Gastrocnemius medialis (tissue), 4 donors: ENCODE measurements at regions not wholly inside any gene's neighbourhood (a gene's known extent, or its start where the extent isn't known, plus 50 kb on each side); places are given as distances from the start of the nearest gene placed in this dataset.
"Not testable (repeated sequence)": the region's sequence is repeated elsewhere in the genome, so short reads cannot be mapped to it uniquely, and the experiment has no call there.

Source experiments
- ATAC-seq, 2 donors: fragments of 150-250 bp; one replicate each; pipeline ENCODE4 v1.9.1; 2016
- DNase-seq, 2 donors: peaks; one replicate each; pipeline ENCODE4 v3.0.0-alpha.2; 2019
- H3K27ac ChIP-seq, 4 donors: fragments of 200-600 bp; sonication (generic); 1 replicate in 1 of 4; 2 replicates in 3 of 4; pipeline ENCODE4 v1.5.1; 2016 to 2018; ENCODE audit warnings: mild to moderate bottlenecking in 2 of 4, moderate library complexity in 1 of 4
- H3K27me3 ChIP-seq, 3 donors: fragments of 200-600 bp; sonication (generic) in 2 of 3; 1 replicate in 1 of 3; 2 replicates in 2 of 3; pipeline versions ENCODE4 v1.5.1 to v1.6.0; 2016 to 2019; ENCODE audit warnings: mild to moderate bottlenecking in 1 of 3, moderate library complexity in 1 of 3
- H3K36me3 ChIP-seq, 2 donors: fragments of 200-600 bp; sonication (generic) in 1 of 2; one replicate each; pipeline ENCODE4 v1.5.1; 2017 to 2018
- H3K4me1 ChIP-seq, 2 donors: fragments of 200-600 bp; sonication (generic) in 1 of 2; one replicate each; pipeline ENCODE4 v1.5.1; 2016 to 2017; ENCODE audit warnings: mild to moderate bottlenecking in 2 of 2
- H3K4me3 ChIP-seq, 4 donors: fragments of 200-600 bp; sonication (generic) in 3 of 4; 1 replicate in 1 of 4; 2 replicates in 3 of 4; pipeline ENCODE4 v1.5.1; 2016 to 2019; ENCODE audit warnings: mild to moderate bottlenecking in 2 of 4
- H3K9me3 ChIP-seq, 3 donors: fragments of 200-600 bp; sonication (generic) in 2 of 3; 1 replicate in 1 of 3; 2 replicates in 2 of 3; pipeline ENCODE4 v1.5.1; 2016 to 2019
- POLR2A ChIP-seq, 2 donors: fragments of 450-650 bp; IDR thresholded peaks; one replicate each; pipeline ENCODE4 v1.6.1; 2017; ENCODE audit warnings: antibody characterized with exemption in 2 of 2, mild to moderate bottlenecking in 2 of 2, moderate library complexity in 2 of 2
- in situ Hi-C, 4 donors: fragments of 200-750 bp; cut with MboI; loops; one replicate each; pipeline versions ENCODE4 v1.15.0 to v1.8.0; 2017; ENCODE audit warnings: low sequenced_read_pairs in 4 of 4
- intact Hi-C: fragments of 100-400 bp; cut with DNase I; formaldehyde crosslinking; loops from one replicate; pipeline ENCODE4 v1.15.1; 2023; ENCODE audit warnings: low total_unique reads
- TF ChIP-seq, protein P1 (sequence below), 5 experiments: fragments of 450-650 bp in 3 of 5; fragments of 200-600 bp in 2 of 5; sonication (generic) in 2 of 5; IDR thresholded peaks in 4 of 5; conservative IDR thresholded peaks in 1 of 5; 1 replicate in 4 of 5; 2 replicates in 1 of 5; pipeline ENCODE4 v1.5.1; 2016 to 2019; ENCODE audit warnings: antibody characterized with exemption in 5 of 5, mild to moderate bottlenecking in 3 of 5, moderate library complexity in 3 of 5

DNA sequence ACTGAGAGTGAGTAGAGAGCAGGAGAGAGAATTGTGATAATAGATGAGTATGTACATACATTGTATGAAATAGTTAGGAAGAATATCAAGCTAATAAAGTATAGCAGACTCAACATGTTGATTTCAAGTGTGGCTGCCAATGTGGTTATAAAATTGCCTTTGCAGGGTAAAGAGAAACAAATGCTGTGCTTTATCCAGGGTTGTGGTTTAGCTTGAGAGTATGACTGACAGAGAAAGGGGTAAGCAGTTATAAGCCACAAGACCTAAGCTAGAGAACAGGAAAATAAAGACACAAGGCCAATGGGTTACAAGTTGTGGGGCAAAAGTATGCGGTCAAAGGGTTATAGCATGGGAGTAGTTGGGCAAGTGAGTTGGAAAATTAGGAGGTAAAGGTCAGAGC lies 1217.5 kb downstream of the DIAPH3 start:
- DNase-seq (no peak), ATAC-seq (no peak)
- Histone ChIP-seq H3K4me1 (no peaks in the 10 kb centered on the region), H3K36me3 (no peaks in the 10 kb centered on the region), H3K4me3 (no peak overlapping the region), H3K9me3 (no peaks in the 10 kb centered on the region), H3K27ac (no peak overlapping the region), H3K27me3 (no peaks in the 10 kb centered on the region)
- no peak for TF ChIP-seq POLR2A (IDR thresholded peaks at IDR 0.05)
- TF ChIP-seq, protein P1, sequence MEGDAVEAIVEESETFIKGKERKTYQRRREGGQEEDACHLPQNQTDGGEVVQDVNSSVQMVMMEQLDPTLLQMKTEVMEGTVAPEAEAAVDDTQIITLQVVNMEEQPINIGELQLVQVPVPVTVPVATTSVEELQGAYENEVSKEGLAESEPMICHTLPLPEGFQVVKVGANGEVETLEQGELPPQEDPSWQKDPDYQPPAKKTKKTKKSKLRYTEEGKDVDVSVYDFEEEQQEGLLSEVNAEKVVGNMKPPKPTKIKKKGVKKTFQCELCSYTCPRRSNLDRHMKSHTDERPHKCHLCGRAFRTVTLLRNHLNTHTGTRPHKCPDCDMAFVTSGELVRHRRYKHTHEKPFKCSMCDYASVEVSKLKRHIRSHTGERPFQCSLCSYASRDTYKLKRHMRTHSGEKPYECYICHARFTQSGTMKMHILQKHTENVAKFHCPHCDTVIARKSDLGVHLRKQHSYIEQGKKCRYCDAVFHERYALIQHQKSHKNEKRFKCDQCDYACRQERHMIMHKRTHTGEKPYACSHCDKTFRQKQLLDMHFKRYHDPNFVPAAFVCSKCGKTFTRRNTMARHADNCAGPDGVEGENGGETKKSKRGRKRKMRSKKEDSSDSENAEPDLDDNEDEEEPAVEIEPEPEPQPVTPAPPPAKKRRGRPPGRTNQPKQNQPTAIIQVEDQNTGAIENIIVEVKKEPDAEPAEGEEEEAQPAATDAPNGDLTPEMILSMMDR (IDR thresholded peaks at IDR 0.05 in 4 of 5, conservative IDR thresholded peaks at IDR 0.05 in 1 of 5) = no peak
- in situ Hi-C loops (no loop called here), intact Hi-C loops (no loop called here)

DNA sequence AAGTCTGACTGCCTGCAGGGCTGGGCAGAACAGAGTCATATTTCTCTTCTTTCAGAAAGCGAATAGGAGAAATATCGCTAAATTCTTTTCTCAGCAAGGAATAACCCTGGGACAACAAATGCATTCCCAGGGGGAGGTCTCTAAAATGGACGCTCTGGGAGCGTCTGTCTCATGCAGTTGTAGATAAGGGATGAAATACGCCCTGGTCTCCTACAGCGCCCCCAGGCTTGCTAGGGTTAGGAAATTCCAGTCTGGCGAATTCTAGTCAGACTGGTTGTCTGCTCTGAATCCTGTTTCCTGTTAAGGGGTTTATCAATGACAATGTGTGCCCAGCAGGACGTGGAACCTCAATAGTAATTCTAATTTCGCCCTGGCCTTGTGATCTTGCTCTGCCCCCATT lies 1214.1 kb downstream of the DIAPH3 start:
- Histone ChIP-seq H3K9me3 (no peaks in the 10 kb centered on the region), H3K36me3 (no peaks in the 10 kb centered on the region), H3K4me3 (no peak overlapping the region), H3K27ac (no peak overlapping the region), H3K4me1 (no peaks in the 10 kb centered on the region), H3K27me3 (no peaks in the 10 kb centered on the region)
- intact Hi-C loops = no loop called here
- no peak for ATAC-seq
- DNase-seq = no peak
- TF ChIP-seq POLR2A (IDR thresholded peaks at IDR 0.05) = no peak
- in situ Hi-C loops = no loop called here

DNA sequence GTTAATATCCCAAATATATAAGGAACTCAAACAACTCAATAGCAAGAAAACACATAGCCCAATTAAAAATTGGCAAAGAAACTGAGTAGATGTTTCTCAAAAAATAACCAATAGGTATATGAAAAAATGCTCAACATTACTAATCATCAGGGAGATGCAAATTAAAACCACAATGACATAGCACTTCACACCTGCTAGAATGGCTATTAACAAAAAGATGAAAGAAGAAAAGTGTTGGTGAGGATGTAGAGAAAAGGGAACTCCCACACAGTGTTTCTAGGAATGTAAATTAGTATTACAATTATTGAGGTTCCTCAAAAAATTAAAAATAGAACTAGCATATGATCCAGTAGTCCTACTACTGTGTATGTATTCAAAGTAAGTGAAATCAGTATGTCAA lies 1212.8 kb downstream of the DIAPH3 start:
- no peak for TF ChIP-seq POLR2A (IDR thresholded peaks at IDR 0.05)
- TF ChIP-seq, protein P1 (IDR thresholded peaks at IDR 0.05 in 4 of 5, conservative IDR thresholded peaks at IDR 0.05 in 1 of 5) = no peak
- Histone ChIP-seq H3K4me3 (no peak overlapping the region), H3K9me3 (no peaks in the 10 kb centered on the region), H3K4me1 (no peaks in the 10 kb centered on the region), H3K27me3 (no peaks in the 10 kb centered on the region), H3K36me3 (no peaks in the 10 kb centered on the region), H3K27ac (no peak overlapping the region)
- ATAC-seq (no peak), DNase-seq (no peak)
- in situ Hi-C loops (no loop called here), intact Hi-C loops (no loop called here)

DNA sequence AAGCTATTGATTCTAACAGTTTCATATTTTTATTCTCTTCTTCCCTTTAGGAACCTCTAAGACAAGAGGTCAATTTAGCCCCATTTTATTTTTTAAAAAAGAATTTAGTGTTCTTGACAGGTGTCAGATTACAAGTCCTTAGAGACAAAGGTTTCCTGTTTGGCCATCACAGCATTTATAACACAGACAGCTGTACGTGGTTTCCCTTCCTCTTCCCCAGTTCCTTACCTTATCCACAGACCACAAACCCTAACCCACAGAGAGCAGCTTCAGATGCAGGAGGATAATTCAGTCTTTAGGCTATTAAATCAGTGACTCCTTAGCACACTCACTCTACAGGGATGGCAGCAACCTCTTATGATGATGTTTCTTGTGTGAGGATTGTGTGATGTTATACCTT lies 1210.1 kb downstream of the DIAPH3 start:
- in situ Hi-C loops (no loop called here), intact Hi-C loops (no loop called here)
- no peak for DNase-seq
- Histone ChIP-seq H3K27ac (no peak overlapping the region), H3K27me3 (no peaks in the 10 kb centered on the region), H3K4me1 (no peaks in the 10 kb centered on the region), H3K36me3 (no peaks in the 10 kb centered on the region), H3K9me3 (no peaks in the 10 kb centered on the region), H3K4me3 (no peak overlapping the region)
- ATAC-seq = no peak
- no peak for TF ChIP-seq POLR2A (IDR thresholded peaks at IDR 0.05)
- TF ChIP-seq, protein P1 (IDR thresholded peaks at IDR 0.05 in 4 of 5, conservative IDR thresholded peaks at IDR 0.05 in 1 of 5) = no peak

DNA sequence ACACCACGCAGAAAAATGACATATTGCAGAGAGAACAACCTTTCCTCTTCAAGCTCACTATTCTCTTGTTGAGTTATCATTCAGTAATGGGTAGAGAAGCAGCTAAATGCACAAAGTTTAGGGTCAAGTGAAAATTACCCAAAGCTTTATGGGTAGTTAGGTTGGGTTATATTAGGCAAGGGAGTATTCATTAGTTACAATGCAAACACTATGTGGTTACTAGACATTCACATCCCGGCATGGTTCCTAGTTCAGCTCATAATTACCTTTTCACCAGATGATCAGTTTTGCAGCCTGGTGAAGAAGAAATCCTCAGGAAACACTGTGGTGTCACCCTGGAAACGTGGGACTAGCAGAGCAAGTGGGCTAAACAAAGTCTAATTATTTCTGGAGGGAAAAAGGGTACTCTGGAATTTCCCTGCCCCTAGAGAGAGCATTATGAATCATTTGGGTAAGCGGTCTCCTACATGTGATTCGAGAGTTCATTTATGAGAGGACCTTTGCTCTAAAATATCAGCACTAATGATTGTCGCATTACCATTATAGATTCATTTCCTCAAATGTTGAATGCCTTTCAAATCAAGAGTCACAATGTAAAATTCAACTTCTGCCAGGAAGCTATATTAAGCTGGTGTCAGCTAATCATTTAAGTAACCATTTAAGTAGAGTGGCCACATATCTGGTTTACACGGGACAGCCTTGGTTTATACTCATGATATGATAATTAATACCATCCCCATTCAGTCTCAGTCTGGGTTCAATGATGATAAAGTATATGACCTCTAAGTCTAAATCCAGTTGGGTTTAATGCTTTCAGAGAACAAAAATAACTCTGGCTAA lies 1208.0 kb downstream of the DIAPH3 start:
- Histone ChIP-seq H3K4me3 (no peak overlapping the region), H3K9me3 (no peaks in the 10 kb centered on the region), H3K36me3 (no peaks in the 10 kb centered on the region), H3K4me1 (no peaks in the 10 kb centered on the region), H3K27ac (no peak overlapping the region), H3K27me3 (no peaks in the 10 kb centered on the region)
- ATAC-seq (no peak), DNase-seq (no peak)
- intact Hi-C loops (no loop called here), in situ Hi-C loops (no loop called here)
- TF ChIP-seq, protein P1 (IDR thresholded peaks at IDR 0.05 in 4 of 5, conservative IDR thresholded peaks at IDR 0.05 in 1 of 5) = no peak
- no peak for TF ChIP-seq POLR2A (IDR thresholded peaks at IDR 0.05)

DNA sequence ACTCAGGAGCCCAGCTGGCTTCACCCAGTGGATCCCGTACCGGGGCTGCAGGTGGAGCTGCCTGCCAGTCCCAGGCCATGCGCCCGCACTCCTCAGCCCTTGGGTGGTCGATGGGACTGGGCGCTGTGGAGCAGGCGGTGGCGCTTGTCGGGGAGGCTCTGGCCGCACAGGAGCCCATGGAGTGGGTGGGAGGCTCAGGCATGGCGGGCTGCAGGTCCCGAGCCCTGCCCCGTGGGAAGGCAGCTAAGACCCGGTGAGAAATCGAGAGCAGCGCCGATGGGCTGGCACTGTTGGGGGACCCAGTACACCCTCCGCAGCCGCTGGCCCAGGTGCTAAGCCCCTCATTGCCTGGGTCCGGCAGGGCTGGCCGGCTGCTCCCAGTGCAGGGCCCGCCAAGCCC lies 1205.6 kb downstream of the DIAPH3 start:
- intact Hi-C loops, H3K4me3 ChIP-seq, H3K36me3 ChIP-seq, H3K9me3 ChIP-seq, H3K27ac ChIP-seq, H3K4me1 ChIP-seq, in situ Hi-C loops, H3K27me3 ChIP-seq, DNase-seq, ATAC-seq: not testable (repeated sequence)
